Sigmoid colon (tissue), 4 donors: ENCODE measurements at regions not wholly inside any gene's neighbourhood (a gene's known extent, or its start where the extent isn't known, plus 50 kb on each side); places are given as distances from the start of the nearest gene placed in this dataset.

Experiments used
- EP300 ChIP-seq, 4 donors: sonication (generic); formaldehyde crosslinking; IDR thresholded peaks; one replicate each; pipeline ENCODE4 v1.6.1; 2017; ENCODE audit warnings: antibody characterized with exemption in 4 of 4
- POLR2AphosphoS5 ChIP-seq, 4 donors: sonication (generic); formaldehyde crosslinking; IDR thresholded peaks; one replicate each; pipeline ENCODE4 v1.6.1; 2017; ENCODE audit warnings: antibody characterized with exemption in 4 of 4
- TF ChIP-seq, protein P1 (sequence below), 4 experiments: fragments of 450-650 bp in 3 of 4; fragments of 200-600 bp in 1 of 4; IDR thresholded peaks; one replicate each; pipeline ENCODE4 v1.5.1; 2016 to 2019; ENCODE audit warnings: antibody characterized with exemption in 4 of 4, mild to moderate bottlenecking in 3 of 4, moderate library complexity in 2 of 4

DNA sequence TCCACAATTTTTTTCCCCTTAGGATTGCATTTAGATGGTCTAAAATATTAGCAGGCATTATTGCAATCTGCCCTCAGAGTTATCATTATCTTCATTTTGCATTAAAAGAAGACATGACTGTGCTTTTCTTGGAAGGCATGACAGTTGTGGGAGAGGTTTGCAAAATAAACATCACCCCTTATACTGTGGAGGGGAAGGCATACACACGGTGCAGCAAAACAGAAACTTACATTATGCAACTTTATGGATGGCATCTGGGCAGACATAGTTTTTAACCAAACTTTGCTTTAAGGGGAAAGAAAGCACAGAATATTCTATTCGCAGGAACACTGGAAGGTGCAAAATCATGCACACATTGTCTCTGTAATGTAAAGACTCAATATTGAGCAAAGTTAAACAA is 505.8 kb upstream of the ADAMTS16 start:
- TF ChIP-seq, protein P1, sequence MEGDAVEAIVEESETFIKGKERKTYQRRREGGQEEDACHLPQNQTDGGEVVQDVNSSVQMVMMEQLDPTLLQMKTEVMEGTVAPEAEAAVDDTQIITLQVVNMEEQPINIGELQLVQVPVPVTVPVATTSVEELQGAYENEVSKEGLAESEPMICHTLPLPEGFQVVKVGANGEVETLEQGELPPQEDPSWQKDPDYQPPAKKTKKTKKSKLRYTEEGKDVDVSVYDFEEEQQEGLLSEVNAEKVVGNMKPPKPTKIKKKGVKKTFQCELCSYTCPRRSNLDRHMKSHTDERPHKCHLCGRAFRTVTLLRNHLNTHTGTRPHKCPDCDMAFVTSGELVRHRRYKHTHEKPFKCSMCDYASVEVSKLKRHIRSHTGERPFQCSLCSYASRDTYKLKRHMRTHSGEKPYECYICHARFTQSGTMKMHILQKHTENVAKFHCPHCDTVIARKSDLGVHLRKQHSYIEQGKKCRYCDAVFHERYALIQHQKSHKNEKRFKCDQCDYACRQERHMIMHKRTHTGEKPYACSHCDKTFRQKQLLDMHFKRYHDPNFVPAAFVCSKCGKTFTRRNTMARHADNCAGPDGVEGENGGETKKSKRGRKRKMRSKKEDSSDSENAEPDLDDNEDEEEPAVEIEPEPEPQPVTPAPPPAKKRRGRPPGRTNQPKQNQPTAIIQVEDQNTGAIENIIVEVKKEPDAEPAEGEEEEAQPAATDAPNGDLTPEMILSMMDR (IDR thresholded peaks at IDR 0.05), result no peak
- TF ChIP-seq POLR2AphosphoS5 (IDR thresholded peaks at IDR 0.05) (no peak), EP300 (IDR thresholded peaks at IDR 0.05) (no peak)
